Small intestine (tissue), 7 donors: ENCODE measurements at regions not wholly inside any gene's neighbourhood (a gene's known extent, or its start where the extent isn't known, plus 50 kb on each side); places are given as distances from the start of the nearest gene placed in this dataset.
"Not testable (repeated sequence)": the region's sequence is repeated elsewhere in the genome, so short reads cannot be mapped to it uniquely, and the experiment has no call there.

Source experiments
- DNase-seq, 2 donors: peaks; one replicate each; pipeline versions ENCODE4 v3.0.0 to v3.0.0-alpha.2; 2013
- FAIRE-seq: peaks from 2 replicates; lab custom pipeline; 2012; peaks lifted over from hg19 to GRCh38; lab: Jason Lieb, UNC
- H3K27ac ChIP-seq, 3 donors: one replicate each; pipeline ENCODE4 v1.5.1; 2013; ENCODE audit warnings: low read length in 2 of 3, mild to moderate bottlenecking in 2 of 3, control low read depth in 1 of 3, inconsistent platforms in 1 of 3, low read depth in 1 of 3, moderate library complexity in 1 of 3
- H3K27me3 ChIP-seq, 3 donors: one replicate each; pipeline ENCODE4 v1.6.1; 2013; ENCODE audit warnings: low read length in 3 of 3, inconsistent platforms in 1 of 3; ENCODE audit not compliant: control insufficient read depth in 3 of 3, insufficient read depth in 3 of 3
- H3K36me3 ChIP-seq, 3 donors: one replicate each; pipeline ENCODE4 v1.6.1; 2013; ENCODE audit warnings: low read length in 3 of 3, inconsistent platforms in 1 of 3, low read depth in 1 of 3, mild to moderate bottlenecking in 1 of 3, moderate library complexity in 1 of 3; ENCODE audit not compliant: control insufficient read depth in 3 of 3, insufficient read depth in 2 of 3
- H3K4me1 ChIP-seq, 3 donors: one replicate each; pipeline ENCODE4 v1.6.1; 2013; ENCODE audit warnings: low read length in 2 of 3, inconsistent platforms in 1 of 3, low read depth in 1 of 3, mild to moderate bottlenecking in 1 of 3, moderate library complexity in 1 of 3; ENCODE audit not compliant: control insufficient read depth in 3 of 3, insufficient read depth in 2 of 3
- H3K4me3 ChIP-seq, 3 donors: one replicate each; pipeline ENCODE4 v1.5.1; 2013; ENCODE audit warnings: low read length in 3 of 3, control low read depth in 1 of 3, inconsistent platforms in 1 of 3, low read depth in 1 of 3, mild to moderate bottlenecking in 1 of 3, moderate library complexity in 1 of 3
- H3K9me3 ChIP-seq, 2 donors: one replicate each; pipeline ENCODE4 v1.6.1; 2013; ENCODE audit warnings: low read depth in 1 of 2, low read length in 1 of 2; ENCODE audit not compliant: control insufficient read depth in 2 of 2, insufficient read depth in 1 of 2
- WGBS, 3 donors: extraction: QIAGEN DNeasy Blood & Tissue Kit; methylation state at CpG; one replicate each; pipeline ENCODE4 v1.1.7; 2013; 5-methylcytosine and 5-hydroxymethylcytosine counted together
- donor health status: healthy with polysubstance abuse.
- donor health status: control.
- donor health status: control.
- donor health status: Bipolar disorder and iron deficiency.
- donor health status: healthy.

DNA sequence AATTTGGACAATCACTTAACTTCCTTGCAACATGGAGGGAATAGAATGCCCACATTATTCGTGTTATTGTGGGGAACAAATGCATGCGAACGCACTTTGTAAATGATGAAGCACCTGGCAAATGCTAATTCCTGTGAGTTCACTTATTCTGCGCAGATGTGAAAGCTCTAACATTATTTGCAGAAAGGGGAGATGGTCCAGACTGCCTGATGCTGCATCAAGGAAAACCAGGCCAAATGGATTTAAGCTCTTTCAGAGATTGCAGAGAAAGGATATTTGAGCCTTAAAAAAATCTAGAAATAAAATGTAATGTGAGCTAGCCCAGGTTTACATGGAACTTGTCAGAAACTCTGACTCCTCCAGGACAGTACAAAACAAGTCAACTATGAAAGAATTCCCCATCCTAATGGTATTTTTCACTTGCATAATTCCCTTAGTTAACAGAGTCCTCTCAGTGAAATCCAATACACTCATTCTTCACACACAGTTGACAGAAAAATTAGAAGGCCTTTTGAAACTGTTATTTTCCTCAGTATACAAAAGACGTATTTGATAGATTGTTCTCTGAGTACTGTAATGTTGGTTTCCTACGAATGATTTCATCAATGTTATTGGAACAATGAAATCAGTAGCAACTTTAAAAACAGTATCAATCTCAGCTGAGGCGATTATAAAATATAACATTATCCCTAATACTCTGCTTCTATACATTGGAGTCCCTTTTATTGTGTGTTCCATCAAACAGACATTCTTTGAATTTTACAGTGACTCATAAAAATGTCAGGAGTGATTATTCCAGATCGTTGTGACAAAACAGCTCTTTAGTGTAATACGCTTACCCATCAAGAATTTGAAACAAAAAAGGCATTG lies 136.3 kb upstream of the ANK3 start:
- Histone ChIP-seq H3K27me3 (no peaks in the 10 kb centered on the region), H3K9me3 (no peaks in the 10 kb centered on the region), H3K27ac (no peak overlapping the region), H3K4me1 (peaks cover 0 to 6% (median 0%) of the 10 kb centered on the region in 3 donors), H3K36me3 (no peaks in the 10 kb centered on the region), H3K4me3 (no peak overlapping the region)
- DNase-seq (no peak), FAIRE-seq (no peak)
- 76 to 84% (median 83%) methylated on average over 9 of the region's 9 CpGs for WGBS, 3 donors

DNA sequence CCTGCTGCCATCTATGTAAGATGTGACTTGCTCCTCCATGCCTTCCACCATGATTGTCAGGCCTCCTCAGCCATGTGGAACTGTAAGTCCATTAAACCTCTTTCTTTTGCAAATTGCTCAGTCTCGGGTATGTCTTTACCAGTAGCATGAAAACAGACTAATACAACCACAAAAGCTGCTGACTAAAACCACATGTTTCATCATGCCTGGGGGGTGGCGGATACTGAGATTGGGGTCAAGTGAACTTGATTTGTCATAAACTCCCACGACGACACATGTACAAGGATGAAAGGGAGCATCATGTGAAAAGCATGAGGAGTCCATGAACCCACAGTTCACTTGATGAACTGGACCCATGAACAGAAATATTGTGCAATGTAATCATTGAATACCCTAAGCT lies 134.9 kb upstream of the ANK3 start:
- DNase-seq (no peak), FAIRE-seq (no peak)
- Histone ChIP-seq H3K4me1 (peaks cover 0 to 6% (median 0%) of the 10 kb centered on the region in 3 donors), H3K27me3 (no peaks in the 10 kb centered on the region), H3K36me3 (no peaks in the 10 kb centered on the region), H3K27ac (no peak overlapping the region), H3K9me3 (no peaks in the 10 kb centered on the region), H3K4me3 (no peak overlapping the region)
- WGBS, 3 donors, result 84 to 89% (median 86%) methylated on average over 4 of the region's 4 CpGs

DNA sequence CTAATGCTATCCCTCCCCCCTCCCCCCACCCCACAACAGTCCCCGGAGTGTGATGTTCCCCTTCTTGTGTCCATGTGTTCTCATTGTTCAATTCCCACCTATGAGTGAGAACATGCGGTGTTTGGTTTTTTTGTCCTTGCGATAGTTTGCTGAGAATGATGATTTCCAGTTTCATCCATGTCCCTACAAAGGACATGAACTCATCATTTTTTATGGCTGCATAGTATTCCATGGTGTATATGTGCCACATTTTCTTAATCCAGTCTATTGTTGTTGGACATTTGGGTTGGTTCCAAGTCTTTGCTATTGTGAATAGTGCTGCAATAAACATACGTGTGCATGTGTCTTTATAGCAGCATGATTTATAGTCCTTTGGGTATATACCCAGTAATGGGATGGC lies 133.7 kb upstream of the ANK3 start:
- H3K27ac ChIP-seq, H3K27me3 ChIP-seq, FAIRE-seq, H3K36me3 ChIP-seq, H3K4me1 ChIP-seq, H3K4me3 ChIP-seq, H3K9me3 ChIP-seq, DNase-seq: not testable (repeated sequence)
- WGBS, 3 donors, result 67% methylated on average over 1 of the region's 4 CpGs; no CpG with 5 or more reads in 2 of the 3 donors

DNA sequence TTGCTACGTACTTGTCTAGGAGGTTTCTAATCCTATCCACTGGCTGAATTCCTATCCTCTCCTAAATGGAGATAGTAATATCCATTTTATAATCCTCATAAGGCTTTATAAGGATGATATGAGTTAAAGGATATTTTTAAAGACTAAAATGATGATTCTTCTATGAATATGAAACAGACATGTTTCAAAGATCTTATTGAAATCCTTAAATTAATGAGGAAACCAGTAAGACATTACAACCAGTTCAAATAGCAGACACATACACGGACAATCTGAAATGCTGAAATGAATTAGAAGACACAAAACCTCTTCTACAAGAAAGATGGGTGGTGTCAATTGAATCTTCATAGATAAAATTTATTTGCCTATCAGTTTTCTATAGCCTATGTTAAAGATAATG lies 132.9 kb upstream of the ANK3 start:
- Histone ChIP-seq H3K4me3 (no peak overlapping the region), H3K27me3 (no peaks in the 10 kb centered on the region), H3K36me3 (no peaks in the 10 kb centered on the region), H3K9me3 (no peaks in the 10 kb centered on the region), H3K4me1 (peaks cover 0 to 6% (median 0%) of the 10 kb centered on the region in 3 donors), H3K27ac (no peak overlapping the region)
- FAIRE-seq (no peak), DNase-seq (no peak)
- 89 to 100% (median 98%) methylated on average over 2 of the region's 2 CpGs for WGBS, 3 donors

DNA sequence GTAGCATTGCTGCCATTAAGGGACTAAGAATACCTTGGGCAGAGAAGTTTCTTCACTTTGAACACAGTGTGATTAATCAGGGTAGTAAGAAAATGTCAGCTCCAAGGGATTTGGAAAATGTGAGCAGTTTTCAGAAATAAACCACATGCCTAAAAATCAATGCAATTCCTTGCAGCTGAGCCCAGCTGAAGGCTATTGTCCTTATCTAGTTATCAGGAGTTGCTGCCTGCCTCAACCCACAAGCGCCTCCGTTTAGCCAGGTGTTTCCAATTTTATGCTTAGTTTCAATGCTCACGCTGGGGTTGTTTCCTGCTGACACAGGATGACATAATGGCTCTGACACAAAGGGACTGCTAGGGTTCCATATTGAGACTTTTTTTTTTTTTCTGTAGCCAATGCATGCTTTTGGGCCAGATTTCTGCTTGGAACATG lies 132.3 kb upstream of the ANK3 start:
- FAIRE-seq (no peak), DNase-seq (peak in 1 of 2 donors; percentile 21)
- H3K36me3 ChIP-seq, result no peaks in the 10 kb centered on the region

DNA sequence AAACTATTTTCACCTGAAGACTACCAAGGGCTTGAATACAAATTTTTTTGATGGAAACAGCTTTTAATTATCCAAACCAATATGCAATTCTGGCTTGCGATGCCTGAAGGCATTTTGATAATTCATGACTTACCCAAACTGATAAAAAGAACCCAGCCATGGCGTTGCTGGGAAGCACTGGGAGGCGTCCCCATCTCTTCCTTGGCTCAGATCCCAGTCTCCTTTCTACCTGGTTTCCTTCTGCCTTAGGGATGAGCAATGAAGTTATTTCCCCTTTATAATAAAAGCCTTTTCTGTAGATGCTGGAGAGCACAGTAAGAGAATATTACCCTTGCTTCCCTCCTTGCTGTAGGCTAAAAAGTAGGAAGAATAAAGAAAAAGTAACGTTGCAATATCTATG lies 129.1 kb upstream of the ANK3 start:
- FAIRE-seq, result no peak
- no peaks in the 10 kb centered on the region for H3K27me3 ChIP-seq
- WGBS, 3 donors, result 71 to 73% (median 73%) methylated on average over 4 of the region's 4 CpGs

More for the DNA sequence above, 132.3 kb upstream of the ANK3 start:
- WGBS, 3 donors, result 11 to 42% (median 35%) methylated on average over 3 of the region's 3 CpGs
- Histone ChIP-seq H3K4me3 (no peak overlapping the region), H3K9me3 (no peaks in the 10 kb centered on the region), H3K27me3 (no peaks in the 10 kb centered on the region), H3K27ac (no peak overlapping the region), H3K4me1 (peaks cover 0 to 6% (median 0%) of the 10 kb centered on the region in 3 donors)

DNA sequence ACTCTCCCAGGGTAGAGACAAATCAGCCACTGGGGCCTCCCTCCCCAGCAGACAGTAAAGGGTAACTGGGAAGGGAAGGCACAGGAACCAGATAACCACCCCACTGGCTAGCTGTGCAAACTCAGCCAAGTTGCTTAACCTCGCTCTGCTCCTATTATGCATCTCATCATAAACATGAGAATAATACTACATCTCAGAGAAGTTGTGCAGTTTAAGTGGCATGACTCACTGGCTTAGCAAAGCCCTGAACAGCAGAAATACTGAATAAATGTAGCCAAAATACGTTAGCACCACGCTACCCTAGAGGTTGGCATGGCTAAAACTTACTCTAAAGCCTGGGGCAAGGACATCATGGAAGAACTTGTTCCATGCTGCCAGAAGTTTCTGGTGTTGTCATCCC lies 128.1 kb upstream of the ANK3 start:
- Histone ChIP-seq H3K36me3 (no peaks in the 10 kb centered on the region), H3K4me1 (peaks cover 0 to 6% (median 0%) of the 10 kb centered on the region in 3 donors), H3K9me3 (no peaks in the 10 kb centered on the region), H3K27me3 (no peaks in the 10 kb centered on the region), H3K27ac (no peak overlapping the region), H3K4me3 (no peak overlapping the region)
- FAIRE-seq (no peak), DNase-seq (no peak)
- WGBS, 3 donors, result 89 to 92% (median 90%) methylated on average over 3 of the region's 3 CpGs

More for the DNA sequence above, 129.1 kb upstream of the ANK3 start:
- no peaks in the 10 kb centered on the region for H3K36me3 ChIP-seq
- H3K9me3 ChIP-seq, result no peaks in the 10 kb centered on the region
- no peak overlapping the region for H3K27ac ChIP-seq
- no peak for DNase-seq
- H3K4me1 ChIP-seq, result peaks cover 0 to 6% (median 0%) of the 10 kb centered on the region in 3 donors
- H3K4me3 ChIP-seq, result no peak overlapping the region

DNA sequence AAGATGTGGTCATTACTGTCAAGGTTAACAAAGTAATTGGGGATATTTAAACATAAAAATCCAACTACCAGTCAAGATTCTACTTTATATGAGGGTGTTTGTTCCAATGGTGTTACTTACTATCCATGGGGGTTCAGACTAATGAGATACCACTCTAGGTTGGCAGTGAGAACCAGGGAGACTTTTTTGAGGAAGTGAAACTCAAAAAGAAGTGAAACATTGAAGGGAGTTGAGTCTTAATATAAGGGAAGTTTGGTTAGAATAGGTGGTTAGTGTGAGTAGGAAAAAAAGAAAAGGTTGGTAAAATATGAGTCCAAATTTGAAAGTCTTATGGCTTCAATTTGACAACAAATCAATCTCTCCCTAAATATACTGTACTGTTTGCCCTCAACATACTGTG lies 123.6 kb upstream of the ANK3 start:
- Histone ChIP-seq H3K27me3 (no peaks in the 10 kb centered on the region), H3K4me3 (no peak overlapping the region), H3K36me3 (no peaks in the 10 kb centered on the region), H3K27ac (no peak overlapping the region), H3K9me3 (no peaks in the 10 kb centered on the region), H3K4me1 (no peaks in the 10 kb centered on the region)
- DNase-seq (no peak), FAIRE-seq (no peak)
